Small intestine (tissue), 7 donors: ENCODE measurements at regions not wholly inside any gene's neighbourhood (a gene's known extent, or its start where the extent isn't known, plus 50 kb on each side); places are given as distances from the start of the nearest gene placed in this dataset.

Experiments
- DNase-seq, 2 donors: peaks; one replicate each; pipeline versions ENCODE4 v3.0.0 to v3.0.0-alpha.2; 2013
- FAIRE-seq: peaks from 2 replicates; lab custom pipeline; 2012; peaks lifted over from hg19 to GRCh38; lab: Jason Lieb, UNC
- H3K27ac ChIP-seq, 3 donors: one replicate each; pipeline ENCODE4 v1.5.1; 2013; ENCODE audit warnings: low read length in 2 of 3, mild to moderate bottlenecking in 2 of 3, control low read depth in 1 of 3, inconsistent platforms in 1 of 3, low read depth in 1 of 3, moderate library complexity in 1 of 3
- H3K27me3 ChIP-seq, 3 donors: one replicate each; pipeline ENCODE4 v1.6.1; 2013; ENCODE audit warnings: low read length in 3 of 3, inconsistent platforms in 1 of 3; ENCODE audit not compliant: control insufficient read depth in 3 of 3, insufficient read depth in 3 of 3
- H3K36me3 ChIP-seq, 3 donors: one replicate each; pipeline ENCODE4 v1.6.1; 2013; ENCODE audit warnings: low read length in 3 of 3, inconsistent platforms in 1 of 3, low read depth in 1 of 3, mild to moderate bottlenecking in 1 of 3, moderate library complexity in 1 of 3; ENCODE audit not compliant: control insufficient read depth in 3 of 3, insufficient read depth in 2 of 3
- H3K4me1 ChIP-seq, 3 donors: one replicate each; pipeline ENCODE4 v1.6.1; 2013; ENCODE audit warnings: low read length in 2 of 3, inconsistent platforms in 1 of 3, low read depth in 1 of 3, mild to moderate bottlenecking in 1 of 3, moderate library complexity in 1 of 3; ENCODE audit not compliant: control insufficient read depth in 3 of 3, insufficient read depth in 2 of 3
- H3K4me3 ChIP-seq, 3 donors: one replicate each; pipeline ENCODE4 v1.5.1; 2013; ENCODE audit warnings: low read length in 3 of 3, control low read depth in 1 of 3, inconsistent platforms in 1 of 3, low read depth in 1 of 3, mild to moderate bottlenecking in 1 of 3, moderate library complexity in 1 of 3
- H3K9me3 ChIP-seq, 2 donors: one replicate each; pipeline ENCODE4 v1.6.1; 2013; ENCODE audit warnings: low read depth in 1 of 2, low read length in 1 of 2; ENCODE audit not compliant: control insufficient read depth in 2 of 2, insufficient read depth in 1 of 2
- WGBS, 3 donors: extraction: QIAGEN DNeasy Blood & Tissue Kit; methylation state at CpG; one replicate each; pipeline ENCODE4 v1.1.7; 2013; 5-methylcytosine and 5-hydroxymethylcytosine counted together
- donor health status: healthy with polysubstance abuse.
- donor health status: control.
- donor health status: control.
- donor health status: Bipolar disorder and iron deficiency.
- donor health status: healthy.

GRCh38 chr11:34744511-34744910 is 123.6 kb downstream of the EHF start:
- no peaks in the 10 kb centered on the region for H3K36me3 ChIP-seq
- no peak overlapping the region for H3K4me3 ChIP-seq
- H3K27me3 ChIP-seq, result no peaks in the 10 kb centered on the region
- H3K27ac ChIP-seq, result no peak overlapping the region
- WGBS, 3 donors, result 85 to 86% (median 86%) methylated on average over 3 of the region's 3 CpGs
- no peaks in the 10 kb centered on the region for H3K9me3 ChIP-seq
- H3K4me1 ChIP-seq, result peaks cover 0 to 4% (median 0%) of the 10 kb centered on the region in 3 donors
- DNase-seq (no peak), FAIRE-seq (no peak)

GRCh38 chr11:34738237-34738636 is 117.3 kb downstream of the EHF start:
- no peak for FAIRE-seq
- DNase-seq, result no peak
- Histone ChIP-seq H3K36me3 (no peaks in the 10 kb centered on the region), H3K27me3 (no peaks in the 10 kb centered on the region), H3K9me3 (peaks cover 0 to 13% of the 10 kb centered on the region in 2 donors), H3K27ac (no peak overlapping the region), H3K4me3 (no peak overlapping the region), H3K4me1 (no peaks in the 10 kb centered on the region)
- 81 to 95% (median 90%) methylated on average over 5 of the region's 5 CpGs for WGBS, 3 donors

GRCh38 chr11:34732831-34733230 is 111.9 kb downstream of the EHF start:
- H3K4me3 ChIP-seq, result no peak overlapping the region
- H3K36me3 ChIP-seq, result no peaks in the 10 kb centered on the region
- DNase-seq, result peak in 1 of 2 donors; percentile 5
- 7 to 38% (median 21%) methylated on average over 1 of the region's 1 CpG for WGBS, 3 donors
- H3K27ac ChIP-seq, result no peak overlapping the region
- peaks cover 0 to 7% of the 10 kb centered on the region in 2 donors for H3K9me3 ChIP-seq
- no peaks in the 10 kb centered on the region for H3K27me3 ChIP-seq
- FAIRE-seq, result no peak
- H3K4me1 ChIP-seq, result no peaks in the 10 kb centered on the region

- no peak for FAIRE-seq
- Histone ChIP-seq H3K27ac (no peak overlapping the region), H3K27me3 (no peaks in the 10 kb centered on the region), H3K36me3 (no peaks in the 10 kb centered on the region), H3K9me3 (peaks cover 0 to 1% of the 10 kb centered on the region in 2 donors), H3K4me1 (no peaks in the 10 kb centered on the region), H3K4me3 (no peak overlapping the region)
- WGBS, 3 donors, result 90 to 96% (median 91%) methylated on average over 3 of the region's 3 CpGs
- DNase-seq, result no peak
Measured at GRCh38 chr11:34731603-34732002, 110.7 kb downstream of the EHF start.

GRCh38 chr11:34730544-34731295 is 109.8 kb downstream of the EHF start:
- FAIRE-seq (no peak), DNase-seq (peak; percentile 17 to 56)
- WGBS, 3 donors, result 50 to 73% (median 57%) methylated on average over 3 of the region's 3 CpGs

GRCh38 chr11:34728609-34729008 is 107.7 kb downstream of the EHF start:
- Histone ChIP-seq H3K4me1 (no peaks in the 10 kb centered on the region), H3K27me3 (no peaks in the 10 kb centered on the region), H3K4me3 (no peak overlapping the region), H3K27ac (no peak overlapping the region), H3K9me3 (no peaks in the 10 kb centered on the region), H3K36me3 (no peaks in the 10 kb centered on the region)
- FAIRE-seq, result no peak
- DNase-seq, result no peak

More at GRCh38 chr11:34730544-34731295, 109.8 kb downstream of the EHF start:
- H3K27ac ChIP-seq, result no peak overlapping the region
- no peak overlapping the region for H3K4me3 ChIP-seq
- no peaks in the 10 kb centered on the region for H3K9me3 ChIP-seq
- H3K36me3 ChIP-seq, result no peaks in the 10 kb centered on the region
- no peaks in the 10 kb centered on the region for H3K27me3 ChIP-seq
- H3K4me1 ChIP-seq, result no peaks in the 10 kb centered on the region

GRCh38 chr11:34727228-34727737 is 106.4 kb downstream of the EHF start:
- Histone ChIP-seq H3K9me3 (no peaks in the 10 kb centered on the region), H3K4me3 (no peak overlapping the region), H3K36me3 (no peaks in the 10 kb centered on the region), H3K27me3 (no peaks in the 10 kb centered on the region), H3K4me1 (no peaks in the 10 kb centered on the region), H3K27ac (no peak overlapping the region)
- FAIRE-seq (no peak), DNase-seq (no peak)
- WGBS, 3 donors, result 58 to 81% (median 76%) methylated on average over 1 of the region's 1 CpG

GRCh38 chr11:34724973-34725372 is 104.1 kb downstream of the EHF start:
- Histone ChIP-seq H3K27me3 (no peaks in the 10 kb centered on the region), H3K27ac (no peak overlapping the region), H3K4me3 (no peak overlapping the region), H3K4me1 (no peaks in the 10 kb centered on the region), H3K9me3 (no peaks in the 10 kb centered on the region), H3K36me3 (no peaks in the 10 kb centered on the region)
- no peak for DNase-seq
- FAIRE-seq, result no peak
- 77 to 87% (median 87%) methylated on average over 1 of the region's 1 CpG for WGBS, 3 donors
